ENCODE measurements at regions not wholly inside any gene's neighbourhood (a gene's known extent, or its start where the extent isn't known, plus 50 kb on each side); places are given as distances from the start of the nearest gene placed in this dataset.

DNA sequence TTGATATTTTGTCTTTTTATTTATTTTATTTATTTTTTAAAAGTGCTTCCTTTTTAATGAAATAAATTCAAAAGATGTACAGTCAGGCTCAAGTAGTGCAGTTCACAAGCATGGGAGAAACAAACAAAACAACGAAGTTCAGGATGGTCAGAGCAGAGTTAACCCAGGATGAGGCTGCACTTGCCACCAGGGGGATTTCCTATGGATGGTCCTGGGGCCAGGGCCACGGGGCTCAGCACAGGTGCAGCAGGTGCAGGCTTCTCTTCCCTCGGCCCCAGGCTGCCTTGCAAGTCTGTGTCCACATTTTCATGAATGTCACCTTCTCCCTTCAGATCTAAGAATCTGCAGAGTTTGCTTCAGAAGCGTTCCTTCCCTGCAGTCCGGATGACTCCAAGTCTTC lies 76.5 kb downstream of the CDCA7 start:
- no peak for TF ChIP-seq POLR2AphosphoS5 (IDR thresholded peaks at IDR 0.05; ENCODE audit: low read depth, low read length)
- no peak for TF ChIP-seq TAF1 (IDR thresholded peaks at IDR 0.05; ENCODE audit: low read depth, low read length)
- no peak for TF ChIP-seq POLR2A (IDR thresholded peaks at IDR 0.05; ENCODE audit: low read depth, low read length)
- no peak for TF ChIP-seq POU2F2 (IDR thresholded peaks at IDR 0.05; ENCODE audit: low read depth, low read length)

Measured in GM12891 (cell line).